ENCODE measurements at regions not wholly inside any gene's neighbourhood (a gene's known extent, or its start where the extent isn't known, plus 50 kb on each side); places are given as distances from the start of the nearest gene placed in this dataset.

- TF ChIP-seq CTCF (CRISPR knock-in tag; IDR thresholded peaks at IDR 0.05) (peak; percentile 90), ZNF747 (CRISPR knock-in tag; IDR thresholded peaks at IDR 0.05; ENCODE audit: borderline replicate concordance) (no peak), ZNF672 (CRISPR knock-in tag; IDR thresholded peaks at IDR 0.05) (no peak), TAF15 (IDR thresholded peaks at IDR 0.05; ENCODE audit: low read depth, low read length, poor library complexity, severe bottlenecking) (no peak), ZBTB34 (CRISPR knock-in tag; IDR thresholded peaks at IDR 0.05) (no peak), MIXL1 (CRISPR knock-in tag; IDR thresholded peaks at IDR 0.05) (peak; percentile 71; the same call in 1 of the 2 replicates), ZNF354B (CRISPR knock-in tag; IDR thresholded peaks at IDR 0.05) (no peak), ZNF563 (CRISPR knock-in tag; IDR thresholded peaks at IDR 0.05) (no peak), ZNF501 (CRISPR knock-in tag; IDR thresholded peaks at IDR 0.05) (no peak), ZNF562 (CRISPR knock-in tag; IDR thresholded peaks at IDR 0.05; ENCODE audit: borderline replicate concordance) (no peak), SMC3 (IDR thresholded peaks at IDR 0.05; ENCODE audit: low read length) (peak; percentile 98), PHF8 (CRISPR knock-in tag; IDR thresholded peaks at IDR 0.05) (no peak), ZNF180 (CRISPR knock-in tag; IDR thresholded peaks at IDR 0.05; ENCODE audit: borderline replicate concordance, low read depth) (no peak), FOXA3 (CRISPR knock-in tag; IDR thresholded peaks at IDR 0.05) (peak; percentile 34), HINFP (CRISPR knock-in tag; IDR thresholded peaks at IDR 0.05; ENCODE audit: low read depth) (no peak), ZNF18 (CRISPR knock-in tag; IDR thresholded peaks at IDR 0.05; ENCODE audit: insufficient replicate concordance) (no peak), IRF2 (CRISPR knock-in tag; IDR thresholded peaks at IDR 0.05) (no peak), RBM22 (optimal IDR thresholded peaks at IDR 0.05; ENCODE audit: low read length) (no peak)
- TF ChIP-seq, protein P1, sequence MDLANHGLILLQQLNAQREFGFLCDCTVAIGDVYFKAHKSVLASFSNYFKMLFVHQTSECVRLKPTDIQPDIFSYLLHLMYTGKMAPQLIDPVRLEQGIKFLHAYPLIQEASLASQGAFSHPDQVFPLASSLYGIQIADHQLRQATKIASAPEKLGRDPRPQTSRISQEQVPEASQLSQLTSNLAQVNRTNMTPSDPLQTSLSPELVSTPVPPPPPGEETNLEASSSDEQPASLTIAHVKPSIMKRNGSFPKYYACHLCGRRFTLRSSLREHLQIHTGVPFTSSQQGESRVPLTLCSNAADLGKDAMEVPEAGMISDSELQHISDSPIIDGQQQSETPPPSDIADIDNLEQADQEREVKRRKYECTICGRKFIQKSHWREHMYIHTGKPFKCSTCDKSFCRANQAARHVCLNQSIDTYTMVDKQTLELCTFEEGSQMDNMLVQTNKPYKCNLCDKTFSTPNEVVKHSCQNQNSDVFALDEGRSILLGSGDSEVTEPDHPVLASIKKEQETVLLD (CRISPR knock-in tag; IDR thresholded peaks at IDR 0.05; ENCODE audit: low read depth), result no peak
- TF ChIP-seq, protein P2, sequence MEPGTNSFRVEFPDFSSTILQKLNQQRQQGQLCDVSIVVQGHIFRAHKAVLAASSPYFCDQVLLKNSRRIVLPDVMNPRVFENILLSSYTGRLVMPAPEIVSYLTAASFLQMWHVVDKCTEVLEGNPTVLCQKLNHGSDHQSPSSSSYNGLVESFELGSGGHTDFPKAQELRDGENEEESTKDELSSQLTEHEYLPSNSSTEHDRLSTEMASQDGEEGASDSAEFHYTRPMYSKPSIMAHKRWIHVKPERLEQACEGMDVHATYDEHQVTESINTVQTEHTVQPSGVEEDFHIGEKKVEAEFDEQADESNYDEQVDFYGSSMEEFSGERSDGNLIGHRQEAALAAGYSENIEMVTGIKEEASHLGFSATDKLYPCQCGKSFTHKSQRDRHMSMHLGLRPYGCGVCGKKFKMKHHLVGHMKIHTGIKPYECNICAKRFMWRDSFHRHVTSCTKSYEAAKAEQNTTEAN (CRISPR knock-in tag; conservative IDR thresholded peaks at IDR 0.05), result no peak
Observed at GRCh38 chr16:52912565-52913173, 140.0 kb downstream of the CHD9NB start (continued).
